HG03103 (cell line): ENCODE measurements at regions not wholly inside any gene's neighbourhood (a gene's known extent, or its start where the extent isn't known, plus 50 kb on each side); places are given as distances from the start of the nearest gene placed in this dataset.
"Not testable (repeated sequence)": the region's sequence is repeated elsewhere in the genome, so short reads cannot be mapped to it uniquely, and the experiment has no call there.

ENCODE experiments used
- ATAC-seq: cut with Tn5 transposase; IDR thresholded peaks from one replicate; pipeline ENCODE4 v1.9.1; 2021; ENCODE audit warnings: low read depth; ENCODE audit not compliant: unreplicated experiment

DNA sequence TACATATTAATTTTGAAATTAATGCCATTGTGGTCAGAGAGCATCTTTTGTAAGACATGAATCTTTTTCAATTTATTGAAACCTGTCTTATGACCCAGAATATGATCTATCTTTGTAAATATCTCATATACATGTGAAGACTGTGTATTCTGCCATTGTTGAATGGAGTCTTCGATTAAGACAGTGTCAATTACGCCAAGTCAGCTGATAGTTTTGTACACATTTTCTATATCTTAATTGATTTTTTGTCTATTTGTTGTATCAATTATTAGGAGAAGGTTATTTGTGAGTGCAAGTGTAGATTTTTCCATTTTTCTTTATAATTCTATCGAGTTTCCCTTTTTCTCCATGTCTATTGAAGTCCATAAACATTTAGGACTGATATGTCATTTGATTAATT lies 471.6 kb downstream of the MED10 start:
- ATAC-seq: no peak

- ATAC-seq: no peak
Observed at GRCh38 chr5:5905186-5905585, 473.2 kb downstream of the MED10 start.

GRCh38 chr5:5904113-5904512 lies 474.2 kb downstream of the MED10 start:
- no peak for ATAC-seq

DNA sequence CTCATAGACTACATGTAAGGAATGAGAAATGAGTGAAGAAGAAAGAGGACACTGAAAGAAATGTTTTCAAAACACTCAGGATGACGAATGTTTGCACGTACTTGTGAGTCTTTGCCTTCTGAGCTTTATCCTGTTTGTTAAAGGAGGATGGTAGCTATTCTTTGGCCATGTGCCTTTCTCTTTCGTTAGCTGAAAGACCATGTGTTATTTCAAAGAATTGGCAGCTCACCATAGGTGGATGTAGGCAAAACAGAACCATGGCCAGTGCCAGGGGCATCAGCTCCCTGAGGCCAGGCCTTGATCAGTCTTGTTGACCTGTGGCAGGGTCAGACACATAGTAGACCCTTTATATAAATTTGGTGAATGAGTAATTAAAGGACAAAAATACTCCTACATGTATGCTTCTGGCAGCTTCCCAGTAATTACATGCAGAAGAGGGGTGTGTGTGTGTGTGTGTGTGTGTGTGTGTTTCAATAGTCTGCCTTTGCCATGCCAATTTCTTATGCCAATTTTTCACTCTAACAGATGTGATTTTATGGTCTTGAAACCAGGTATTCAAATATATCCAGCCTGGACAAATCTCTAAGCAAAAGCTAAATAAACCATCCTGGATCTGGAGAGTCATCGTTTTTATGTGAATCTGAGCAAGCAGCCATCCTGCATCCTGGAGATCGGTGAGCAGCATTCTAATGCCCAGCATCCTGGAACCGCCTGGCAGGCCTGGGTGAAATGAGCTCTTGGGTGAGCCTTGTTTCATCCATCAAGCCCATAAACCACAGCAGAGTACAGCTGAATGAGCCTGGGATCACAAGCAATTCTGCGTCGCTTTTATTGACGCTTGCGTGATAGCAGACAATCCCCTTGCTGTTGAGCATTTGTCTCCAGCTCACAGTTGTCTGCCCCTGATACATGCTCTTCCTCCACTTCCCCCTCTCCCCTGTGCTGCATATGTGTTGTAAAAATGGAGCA lies 475.4 kb downstream of the MED10 start:
- no peak for ATAC-seq

- ATAC-seq: no peak
Observed at GRCh38 chr5:5900350-5900749, 477.9 kb downstream of the ICE1 start.

GRCh38 chr5:5899716-5900115 lies 477.2 kb downstream of the ICE1 start:
- no peak for ATAC-seq

GRCh38 chr5:5888284-5888683 lies 465.8 kb downstream of the ICE1 start:
- ATAC-seq: no peak

DNA sequence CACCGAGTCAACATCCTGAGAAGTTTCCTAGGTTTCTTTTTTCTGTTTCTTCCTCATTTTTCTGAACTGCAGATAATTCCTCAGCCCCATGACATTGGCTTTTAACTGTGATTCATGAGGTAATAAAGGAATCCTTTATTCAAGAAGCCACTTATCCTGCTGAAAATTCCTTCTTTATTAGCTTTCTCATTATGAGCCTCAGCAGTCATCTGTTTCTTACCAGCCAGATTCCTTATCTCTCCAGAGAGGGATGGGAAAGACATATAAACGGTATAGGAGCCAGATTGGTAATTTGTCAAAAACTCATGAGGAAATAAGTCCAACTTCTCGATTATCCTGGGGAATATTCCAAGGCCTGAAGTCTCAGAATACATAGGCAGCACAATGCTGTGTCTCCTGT lies 465.4 kb downstream of the ICE1 start:
- no peak for ATAC-seq

GRCh38 chr5:5886812-5887486 lies 464.5 kb downstream of the ICE1 start:
- ATAC-seq: peak; percentile 92

GRCh38 chr5:5886353-5886752 lies 463.9 kb downstream of the ICE1 start:
- no peak for ATAC-seq

DNA sequence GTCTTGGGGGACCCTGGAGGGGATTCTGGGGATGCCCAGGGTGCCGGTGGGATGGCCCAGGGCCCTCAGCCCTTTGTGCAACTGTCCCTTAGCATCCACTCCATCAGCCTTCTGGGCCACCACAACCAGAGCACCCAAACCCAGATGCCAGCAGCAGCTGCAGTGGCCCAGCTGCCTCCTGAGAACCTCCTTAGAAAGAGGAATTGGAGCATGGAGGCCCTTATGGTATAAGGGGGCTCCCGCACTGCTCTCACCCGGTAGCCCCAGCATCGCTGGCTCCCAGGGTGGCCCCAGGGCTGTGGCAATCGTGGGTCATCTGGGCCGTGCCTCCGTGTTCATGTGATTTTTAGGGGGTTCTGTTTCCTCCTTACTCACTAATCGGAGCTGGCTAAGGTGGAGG lies 463.3 kb downstream of the ICE1 start:
- no peak for ATAC-seq

GRCh38 chr5:5884593-5884992 lies 462.1 kb downstream of the ICE1 start:
- no peak for ATAC-seq

DNA sequence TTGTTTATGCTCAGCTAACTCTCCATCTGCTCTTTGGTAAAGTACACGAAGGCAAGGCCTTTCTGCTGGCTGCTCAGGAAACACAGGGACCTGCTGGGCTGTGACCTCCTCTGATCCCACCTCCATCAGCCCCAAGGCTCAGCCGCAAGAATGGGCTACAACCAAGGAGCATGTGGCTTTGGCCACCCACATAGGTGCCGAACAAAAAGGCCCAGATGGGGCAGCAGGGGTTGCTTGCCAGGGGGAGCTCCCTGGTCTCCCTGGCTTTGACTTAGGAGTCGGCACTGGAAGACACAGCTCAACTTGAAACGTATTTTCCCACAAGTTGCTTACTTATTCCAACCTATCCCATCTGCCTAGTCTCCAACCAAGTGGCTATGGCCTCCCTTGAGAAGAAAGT lies 461.1 kb downstream of the ICE1 start:
- no peak for ATAC-seq

DNA sequence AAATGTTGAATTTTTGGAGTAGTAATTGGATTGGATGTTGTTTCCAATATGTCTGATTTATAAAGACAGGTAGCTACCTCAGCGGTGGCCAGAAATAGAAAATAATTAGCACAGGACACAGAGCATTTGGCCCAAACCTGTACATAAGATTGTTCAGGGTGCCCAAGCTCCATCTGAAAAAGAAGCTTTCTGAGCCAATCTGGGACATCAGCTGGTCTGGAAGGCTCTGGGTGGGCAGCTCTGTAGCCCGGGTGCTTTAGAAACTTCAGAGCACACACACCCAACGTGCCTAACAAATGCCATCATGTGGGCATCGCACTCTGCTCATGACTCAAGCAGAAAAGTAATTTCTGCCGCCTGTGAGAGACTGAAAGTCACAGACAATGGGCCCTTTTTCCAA lies 460.7 kb downstream of the ICE1 start:
- ATAC-seq: no peak

- no peak for ATAC-seq
Observed at GRCh38 chr5:5882706-5883105, 460.2 kb downstream of the ICE1 start.

DNA sequence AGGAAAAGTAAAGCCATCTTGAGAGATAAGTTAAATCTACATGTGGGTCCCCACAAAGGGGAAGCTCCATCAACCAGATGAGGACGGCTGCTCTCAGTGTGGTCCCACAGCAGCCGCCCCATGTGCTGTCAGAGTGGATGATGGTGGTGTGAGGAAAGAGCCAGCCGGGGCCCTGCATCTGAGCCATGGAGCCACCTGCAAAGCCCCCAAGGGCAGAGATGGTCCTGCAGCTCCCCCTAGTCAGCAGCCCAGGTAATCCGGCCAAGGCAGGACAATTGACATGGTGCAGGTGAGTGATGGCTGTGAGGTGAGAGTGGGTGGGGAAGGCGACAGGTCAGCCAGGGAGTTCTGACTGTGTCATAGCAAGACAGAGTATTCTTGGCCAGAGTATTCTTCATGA lies 458.8 kb downstream of the ICE1 start:
- ATAC-seq: no peak

GRCh38 chr5:5880077-5880763 lies 457.7 kb downstream of the ICE1 start:
- ATAC-seq: no peak

DNA sequence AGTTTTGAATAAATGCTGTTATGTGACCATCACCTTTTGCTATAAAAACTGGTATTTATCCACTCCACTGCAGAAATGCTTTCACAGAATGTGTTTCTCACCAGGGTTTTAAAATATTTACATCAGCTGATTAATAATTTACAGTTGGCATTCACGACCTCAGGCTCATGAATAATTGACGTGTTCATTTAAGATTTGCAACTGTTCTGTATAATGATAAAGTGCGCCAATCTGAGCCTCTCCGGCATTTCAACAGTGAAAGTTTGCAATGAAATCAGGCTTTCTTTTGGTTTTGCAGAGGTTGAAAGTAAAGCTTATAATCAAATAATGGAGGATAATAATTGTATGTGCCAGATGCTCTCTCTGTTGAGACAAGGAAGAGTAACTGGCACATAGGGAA lies 434.9 kb downstream of the ICE1 start:
- ATAC-seq: no peak

GRCh38 chr5:5854087-5854486 lies 431.6 kb downstream of the ICE1 start:
- no peak for ATAC-seq

- ATAC-seq: no peak
Observed at GRCh38 chr5:5838493-5838892, 416.0 kb downstream of the ICE1 start.

GRCh38 chr5:5831622-5832021 lies 409.1 kb downstream of the ICE1 start:
- ATAC-seq: not testable (repeated sequence)
